ENCODE measurements at regions not wholly inside any gene's neighbourhood (a gene's known extent, or its start where the extent isn't known, plus 50 kb on each side); places are given as distances from the start of the nearest gene placed in this dataset.

GRCh38 chr3:28678086-28678485 is 329.5 kb upstream of the AZI2 start:
- Histone ChIP-seq H3K27me3 (ENCODE audit: control insufficient read depth, extremely low read depth, insufficient read depth, low read length) (no peaks in the 10 kb centered on the region), H3K4me2 (ENCODE audit: control insufficient read depth, extremely low read depth, insufficient read depth, low read depth, low read length) (no peak overlapping the region), H2AFZ (ENCODE audit: control insufficient read depth, low read length) (no peak overlapping the region), H3K9me3 (ENCODE audit: control insufficient read depth, low read depth, low read length) (no peaks in the 10 kb centered on the region), H3K9ac (ENCODE audit: control insufficient read depth, extremely low read depth, insufficient read depth, low read length) (no peak overlapping the region), H3K79me2 (ENCODE audit: control insufficient read depth, insufficient read depth, low read length) (no peaks in the 10 kb centered on the region), H3K4me3 (ENCODE audit: control insufficient read depth in 2 of 3, extremely low read depth in 1 of 3, insufficient read depth in 2 of 3, low read depth in 1 of 3, low read length in 3 of 3) (no peak overlapping the region), H3K4me1 (ENCODE audit: control insufficient read depth, extremely low read depth, insufficient read depth, low read length) (no peaks in the 10 kb centered on the region), H3K9me1 (ENCODE audit: control insufficient read depth, extremely low read depth, insufficient read depth, low read length) (no peaks in the 10 kb centered on the region), H3K36me3 (ENCODE audit: control insufficient read depth in 2 of 2, extremely low read depth in 1 of 2, insufficient read depth in 2 of 2, low read length in 2 of 2) (no peaks in the 10 kb centered on the region), H3K27ac (ENCODE audit: control insufficient read depth, insufficient read depth, low read length) (no peak overlapping the region), H4K20me1 (ENCODE audit: control insufficient read depth, extremely low read depth, insufficient read depth, low read length) (no peaks in the 10 kb centered on the region)
- DNase-seq (ENCODE audit: low read depth, low spot score) (no peak), FAIRE-seq (no peak)
- dilution Hi-C loops (cut with MboI; ENCODE audit: extremely low pct_ligation_motif_present, low sequenced_read_pairs): no loop called here
- TF ChIP-seq EZH2 (IDR thresholded peaks at IDR 0.05; ENCODE audit: low read length) (no peak), CTCF (optimal IDR thresholded peaks at IDR 0.05 in 1 of 3, IDR thresholded peaks at IDR 0.05 in 1 of 3, conservative IDR thresholded peaks at IDR 0.05 in 1 of 3; ENCODE audit: extremely low read depth in 1 of 3, insufficient read depth in 2 of 3, low read length in 3 of 3) (no peak)

- Histone ChIP-seq H3K79me2 (ENCODE audit: control insufficient read depth, insufficient read depth, low read length) (no peaks in the 10 kb centered on the region), H3K4me3 (ENCODE audit: control insufficient read depth in 2 of 3, extremely low read depth in 1 of 3, insufficient read depth in 2 of 3, low read depth in 1 of 3, low read length in 3 of 3) (no peak overlapping the region), H3K9me3 (ENCODE audit: control insufficient read depth, low read depth, low read length) (no peaks in the 10 kb centered on the region), H3K9ac (ENCODE audit: control insufficient read depth, extremely low read depth, insufficient read depth, low read length) (no peak overlapping the region), H4K20me1 (ENCODE audit: control insufficient read depth, extremely low read depth, insufficient read depth, low read length) (no peaks in the 10 kb centered on the region), H3K27ac (ENCODE audit: control insufficient read depth, insufficient read depth, low read length) (no peak overlapping the region), H3K4me2 (ENCODE audit: control insufficient read depth, extremely low read depth, insufficient read depth, low read depth, low read length) (no peak overlapping the region), H3K36me3 (ENCODE audit: control insufficient read depth in 2 of 2, extremely low read depth in 1 of 2, insufficient read depth in 2 of 2, low read length in 2 of 2) (no peaks in the 10 kb centered on the region), H2AFZ (ENCODE audit: control insufficient read depth, low read length) (no peak overlapping the region), H3K27me3 (ENCODE audit: control insufficient read depth, extremely low read depth, insufficient read depth, low read length) (no peaks in the 10 kb centered on the region), H3K9me1 (ENCODE audit: control insufficient read depth, extremely low read depth, insufficient read depth, low read length) (no peaks in the 10 kb centered on the region), H3K4me1 (ENCODE audit: control insufficient read depth, extremely low read depth, insufficient read depth, low read length) (no peaks in the 10 kb centered on the region)
- DNase-seq (ENCODE audit: low read depth, low spot score) (no peak), FAIRE-seq (no peak)
- no peak for TF ChIP-seq CTCF (optimal IDR thresholded peaks at IDR 0.05 in 1 of 3, IDR thresholded peaks at IDR 0.05 in 1 of 3, conservative IDR thresholded peaks at IDR 0.05 in 1 of 3; ENCODE audit: extremely low read depth in 1 of 3, insufficient read depth in 2 of 3, low read length in 3 of 3)
- TF ChIP-seq EZH2 (IDR thresholded peaks at IDR 0.05; ENCODE audit: low read length): no peak
- dilution Hi-C loops (cut with MboI; ENCODE audit: extremely low pct_ligation_motif_present, low sequenced_read_pairs): no loop called here
Measured at GRCh38 chr3:28680050-28680449, 331.4 kb upstream of the AZI2 start.

Measured in keratinocyte (primary cell).